SU-DHL-6 (cell line): ENCODE measurements at regions not wholly inside any gene's neighbourhood (a gene's known extent, or its start where the extent isn't known, plus 50 kb on each side); places are given as distances from the start of the nearest gene placed in this dataset.

Experiments
- EZH2phosphoT487 ChIP-seq: fragments of 200-600 bp; sonication (generic), shearing (Covaris generic); conservative IDR thresholded peaks from 2 replicates; pipeline ENCODE4 v1.6.1; 2018; ENCODE audit warnings: mild to moderate bottlenecking, antibody characterized with exemption, low read length, moderate library complexity, mixed read lengths
- TF ChIP-seq, protein P1 (sequence below): fragments of 200-600 bp; sonication (generic); IDR thresholded peaks from one replicate; pipeline ENCODE4 v1.5.1; 2017; ENCODE audit warnings: antibody characterized with exemption, mild to moderate bottlenecking, low read length, moderate library complexity; ENCODE audit not compliant: insufficient read depth, poor library complexity, severe bottlenecking

GRCh38 chr15:79186616-79187015 lies 95.9 kb upstream of the ANKRD34C start:
- TF ChIP-seq, protein P1, sequence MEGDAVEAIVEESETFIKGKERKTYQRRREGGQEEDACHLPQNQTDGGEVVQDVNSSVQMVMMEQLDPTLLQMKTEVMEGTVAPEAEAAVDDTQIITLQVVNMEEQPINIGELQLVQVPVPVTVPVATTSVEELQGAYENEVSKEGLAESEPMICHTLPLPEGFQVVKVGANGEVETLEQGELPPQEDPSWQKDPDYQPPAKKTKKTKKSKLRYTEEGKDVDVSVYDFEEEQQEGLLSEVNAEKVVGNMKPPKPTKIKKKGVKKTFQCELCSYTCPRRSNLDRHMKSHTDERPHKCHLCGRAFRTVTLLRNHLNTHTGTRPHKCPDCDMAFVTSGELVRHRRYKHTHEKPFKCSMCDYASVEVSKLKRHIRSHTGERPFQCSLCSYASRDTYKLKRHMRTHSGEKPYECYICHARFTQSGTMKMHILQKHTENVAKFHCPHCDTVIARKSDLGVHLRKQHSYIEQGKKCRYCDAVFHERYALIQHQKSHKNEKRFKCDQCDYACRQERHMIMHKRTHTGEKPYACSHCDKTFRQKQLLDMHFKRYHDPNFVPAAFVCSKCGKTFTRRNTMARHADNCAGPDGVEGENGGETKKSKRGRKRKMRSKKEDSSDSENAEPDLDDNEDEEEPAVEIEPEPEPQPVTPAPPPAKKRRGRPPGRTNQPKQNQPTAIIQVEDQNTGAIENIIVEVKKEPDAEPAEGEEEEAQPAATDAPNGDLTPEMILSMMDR: no peak
- no peak for TF ChIP-seq EZH2phosphoT487
